T-helper 1 cell treated with Interleukin-12 subunit alpha and Interleukin-12 subunit beta and Interleukin-4 antibody, amounts not matched to agents 30 ng/mL and 1 ng/mL, for 36 hours (primary cell): ENCODE measurements at regions not wholly inside any gene's neighbourhood (a gene's known extent, or its start where the extent isn't known, plus 50 kb on each side); places are given as distances from the start of the nearest gene placed in this dataset.
"Not testable (repeated sequence)": the region's sequence is repeated elsewhere in the genome, so short reads cannot be mapped to it uniquely, and the experiment has no call there.

Experiments used
- intact Hi-C: fragments of 100-400 bp; cut with micrococcal nuclease; formaldehyde crosslinking; loops from one replicate; pipeline ENCODE4 v1.15.1; 2024

GRCh38 chr3:163560459-163560858 is 1517.8 kb downstream of the SI start:
- intact Hi-C loops, result no loop called here

- intact Hi-C loops, result no loop called here
Observed at GRCh38 chr3:163556813-163557523, 1521.3 kb downstream of the SI start.

- intact Hi-C loops, result loop anchor here (1.0 kb wide), 1 partner anchor 9 kb away; no protein-coding TSS in a partner anchor
Observed at GRCh38 chr3:163555918-163556317, 1522.4 kb downstream of the SI start.

- intact Hi-C loops, result no loop called here
Observed at GRCh38 chr3:163552659-163552966, 1525.7 kb downstream of the SI start.

- intact Hi-C loops, result not testable (repeated sequence)
Observed at GRCh38 chr3:163551915-163552658, 1526.2 kb downstream of the SI start.

- intact Hi-C loops, result no loop called here
Observed at GRCh38 chr3:163548015-163548414, 1530.3 kb downstream of the SI start.

- intact Hi-C loops, result loop anchor here (1.0 kb wide), 1 partner anchor 8 kb away; no protein-coding TSS in a partner anchor
Observed at GRCh38 chr3:163547014-163547685, 1531.1 kb downstream of the SI start.

GRCh38 chr3:163543662-163544061 is 1534.6 kb downstream of the SI start:
- intact Hi-C loops, result no loop called here

- intact Hi-C loops, result no loop called here
Observed at GRCh38 chr3:163541629-163542028, 1536.7 kb downstream of the SI start.

GRCh38 chr3:163538387-163538786 is 1539.9 kb downstream of the SI start:
- intact Hi-C loops, result no loop called here

GRCh38 chr3:163533381-163533780 is 1544.9 kb downstream of the SI start:
- intact Hi-C loops, result no loop called here

GRCh38 chr3:163523375-163523774 is 1554.9 kb downstream of the SI start:
- intact Hi-C loops, result no loop called here

GRCh38 chr3:163521261-163521660 is 1557.0 kb downstream of the SI start:
- intact Hi-C loops, result no loop called here

- intact Hi-C loops, result no loop called here
Observed at GRCh38 chr3:163518065-163518464, 1560.2 kb downstream of the SI start.

- intact Hi-C loops, result no loop called here
Observed at GRCh38 chr3:163513149-163513657, 1565.1 kb downstream of the SI start.

- intact Hi-C loops, result no loop called here
Observed at GRCh38 chr3:163508206-163508605, 1570.1 kb downstream of the SI start.

- intact Hi-C loops, result no loop called here
Observed at GRCh38 chr3:163504974-163505373, 1573.3 kb downstream of the SI start.

GRCh38 chr3:163499736-163500219 is 1578.5 kb downstream of the SI start:
- intact Hi-C loops, result not testable (repeated sequence)

- intact Hi-C loops, result not testable (repeated sequence)
Observed at GRCh38 chr3:163498842-163499735, 1579.2 kb downstream of the SI start.

- intact Hi-C loops, result no loop called here
Observed at GRCh38 chr3:163491714-163492113, 1586.6 kb downstream of the SI start.

GRCh38 chr3:163490119-163490518 is 1588.2 kb downstream of the SI start:
- intact Hi-C loops, result no loop called here
